ENCODE measurements at regions not wholly inside any gene's neighbourhood (a gene's known extent, or its start where the extent isn't known, plus 50 kb on each side); places are given as distances from the start of the nearest gene placed in this dataset.

DNA sequence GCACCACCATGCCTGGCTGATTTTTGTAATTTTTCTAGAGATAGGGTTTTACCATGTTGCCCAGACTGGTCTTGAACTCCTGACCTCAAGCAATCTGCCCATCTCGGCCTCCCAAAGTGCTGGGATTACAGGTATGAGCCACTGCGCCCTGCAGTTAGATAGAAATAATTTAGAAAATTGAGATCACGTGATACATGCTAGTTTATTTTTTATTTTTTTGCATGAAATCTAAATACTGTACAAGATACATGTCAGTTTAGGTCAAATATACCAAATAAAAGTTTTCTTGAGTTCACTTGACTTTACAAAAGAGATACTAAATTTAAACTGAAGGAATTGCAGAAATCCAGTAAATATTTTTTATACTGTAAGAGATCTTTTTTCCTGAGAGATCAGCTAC, 304.2 kb downstream of the YTHDC2 start (continued):
- TF ChIP-seq, protein P1, sequence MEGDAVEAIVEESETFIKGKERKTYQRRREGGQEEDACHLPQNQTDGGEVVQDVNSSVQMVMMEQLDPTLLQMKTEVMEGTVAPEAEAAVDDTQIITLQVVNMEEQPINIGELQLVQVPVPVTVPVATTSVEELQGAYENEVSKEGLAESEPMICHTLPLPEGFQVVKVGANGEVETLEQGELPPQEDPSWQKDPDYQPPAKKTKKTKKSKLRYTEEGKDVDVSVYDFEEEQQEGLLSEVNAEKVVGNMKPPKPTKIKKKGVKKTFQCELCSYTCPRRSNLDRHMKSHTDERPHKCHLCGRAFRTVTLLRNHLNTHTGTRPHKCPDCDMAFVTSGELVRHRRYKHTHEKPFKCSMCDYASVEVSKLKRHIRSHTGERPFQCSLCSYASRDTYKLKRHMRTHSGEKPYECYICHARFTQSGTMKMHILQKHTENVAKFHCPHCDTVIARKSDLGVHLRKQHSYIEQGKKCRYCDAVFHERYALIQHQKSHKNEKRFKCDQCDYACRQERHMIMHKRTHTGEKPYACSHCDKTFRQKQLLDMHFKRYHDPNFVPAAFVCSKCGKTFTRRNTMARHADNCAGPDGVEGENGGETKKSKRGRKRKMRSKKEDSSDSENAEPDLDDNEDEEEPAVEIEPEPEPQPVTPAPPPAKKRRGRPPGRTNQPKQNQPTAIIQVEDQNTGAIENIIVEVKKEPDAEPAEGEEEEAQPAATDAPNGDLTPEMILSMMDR (IDR thresholded peaks at IDR 0.05 in 2 of 3, conservative IDR thresholded peaks at IDR 0.05 in 1 of 3; ENCODE audit: borderline replicate concordance in 1 of 3, insufficient read depth in 1 of 3, low read depth in 2 of 3, low read length in 2 of 3) = no peak
- TF ChIP-seq EZH2phosphoT487 (IDR thresholded peaks at IDR 0.05; ENCODE audit: borderline replicate concordance) (no peak), EGR1 (IDR thresholded peaks at IDR 0.05; ENCODE audit: low read depth) (no peak), ELF1 (IDR thresholded peaks at IDR 0.05; ENCODE audit: borderline replicate concordance, low read depth) (no peak), SIN3A (IDR thresholded peaks at IDR 0.05; ENCODE audit: low read depth) (no peak), CBX3 (IDR thresholded peaks at IDR 0.05; ENCODE audit: low read depth) (no peak)

DNA sequence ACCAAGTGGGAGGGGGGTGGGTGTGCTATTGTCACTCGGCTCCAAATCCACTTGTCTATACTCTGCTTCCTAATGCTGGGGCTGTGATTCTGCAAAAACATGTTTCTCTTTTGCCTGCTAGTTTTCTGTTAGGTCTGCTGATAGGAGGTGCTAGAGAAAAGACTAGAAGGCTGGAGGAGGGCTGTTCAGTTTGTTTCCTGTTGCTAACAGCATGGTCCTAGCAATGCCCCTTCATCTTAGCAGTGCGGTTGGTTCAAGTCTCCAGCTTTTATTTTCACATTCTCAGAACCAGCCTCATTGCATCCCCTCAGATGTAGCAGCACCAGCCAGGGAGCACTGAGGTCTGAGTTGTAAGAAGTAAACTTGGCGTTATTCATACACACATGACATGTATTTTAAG, 310.2 kb downstream of the YTHDC2 start:
- ATAC-seq = no peak
- Histone ChIP-seq H2AFZ (ENCODE audit: low read depth, low read length, poor library complexity, severe bottlenecking) (no peak overlapping the region), H3K4me2 (ENCODE audit: low read length) (no peak overlapping the region), H3K4me3 (replicated peaks in 1 of 2; ENCODE audit: low read depth in 1 of 2, low read length in 2 of 2) (no peak overlapping the region), H3K4me1 (ENCODE audit: control insufficient read depth in 1 of 2, insufficient read depth in 2 of 2, low read length in 2 of 2) (no peaks in the 10 kb centered on the region), H3K9ac (ENCODE audit: low read length) (no peak overlapping the region), H3K9me2 (ENCODE audit: insufficient read depth) (no peaks in the 10 kb centered on the region), H4K20me1 (ENCODE audit: insufficient read depth) (no peaks in the 10 kb centered on the region), H3K36me3 (ENCODE audit: control insufficient read depth in 1 of 2, insufficient read depth in 2 of 2, low read length in 2 of 2) (no peaks in the 10 kb centered on the region), H3K27ac (ENCODE audit: low read depth, low read length) (no peak overlapping the region), H3K79me2 (ENCODE audit: insufficient read depth, low read length) (no peaks in the 10 kb centered on the region), H3K9me3 (ENCODE audit: control insufficient read depth in 1 of 2, insufficient read depth in 1 of 2, low read depth in 1 of 2, low read length in 2 of 2) (no peaks in the 10 kb centered on the region), H3K27me3 (ENCODE audit: insufficient read depth, low read length) (0 out of 2 replicates have a peak, but pooled peaks cover 7% of the 10 kb centered on the region)
- TF ChIP-seq, protein P2, sequence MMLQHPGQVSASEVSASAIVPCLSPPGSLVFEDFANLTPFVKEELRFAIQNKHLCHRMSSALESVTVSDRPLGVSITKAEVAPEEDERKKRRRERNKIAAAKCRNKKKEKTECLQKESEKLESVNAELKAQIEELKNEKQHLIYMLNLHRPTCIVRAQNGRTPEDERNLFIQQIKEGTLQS (IDR thresholded peaks at IDR 0.05) = no peak
- no peak for TF ChIP-seq EGR1 (IDR thresholded peaks at IDR 0.05; ENCODE audit: low read depth)
- no peak for TF ChIP-seq ZNF274 (IDR thresholded peaks at IDR 0.05; ENCODE audit: low read depth, low read length)
- TF ChIP-seq CBX3 (IDR thresholded peaks at IDR 0.05; ENCODE audit: low read depth) = no peak
- TF ChIP-seq SRF (IDR thresholded peaks at IDR 0.05; ENCODE audit: low read depth) = no peak
- no TSS peak for BruUV-seq (replicated peaks)
- ChIA-PET POLR2A (interaction anchor here (0.6 kb wide), 1 partner anchor 23 kb away, joined by 3 read pairs; no protein-coding TSS in a partner anchor), RAD21 (ENCODE audit: low non-redundant PET in 1 of 2, low total read pairs in 2 of 2, uncharacterized antibody in 2 of 2, unreplicated experiment in 2 of 2) (no interaction called here), CTCF (interaction anchor here (0.6 to 1.5 kb wide), 3 partner anchors 10 to 231 kb away, joined by 3 to 5 read pairs (median 3); no protein-coding TSS in a partner anchor)
- intact Hi-C loops (cut with micrococcal nuclease) = no loop called here
- DNase-seq (ENCODE audit: low read depth, low spot score) = no peak
